DMS79 treated with DMSO at 0.1 percent for 48 hours (cell line): ENCODE measurements at regions not wholly inside any gene's neighbourhood (a gene's known extent, or its start where the extent isn't known, plus 50 kb on each side); places are given as distances from the start of the nearest gene placed in this dataset.
A peak's percentile ranks its signal among the peaks of the same experiment; 100 is the strongest.
"Not testable (repeated sequence)": the region's sequence is repeated elsewhere in the genome, so short reads cannot be mapped to it uniquely, and the experiment has no call there.

Experiments
- DNase-seq: peaks from one replicate; lab custom pipeline; 2025; lab: John Stamatoyannopoulos, UW

DNA sequence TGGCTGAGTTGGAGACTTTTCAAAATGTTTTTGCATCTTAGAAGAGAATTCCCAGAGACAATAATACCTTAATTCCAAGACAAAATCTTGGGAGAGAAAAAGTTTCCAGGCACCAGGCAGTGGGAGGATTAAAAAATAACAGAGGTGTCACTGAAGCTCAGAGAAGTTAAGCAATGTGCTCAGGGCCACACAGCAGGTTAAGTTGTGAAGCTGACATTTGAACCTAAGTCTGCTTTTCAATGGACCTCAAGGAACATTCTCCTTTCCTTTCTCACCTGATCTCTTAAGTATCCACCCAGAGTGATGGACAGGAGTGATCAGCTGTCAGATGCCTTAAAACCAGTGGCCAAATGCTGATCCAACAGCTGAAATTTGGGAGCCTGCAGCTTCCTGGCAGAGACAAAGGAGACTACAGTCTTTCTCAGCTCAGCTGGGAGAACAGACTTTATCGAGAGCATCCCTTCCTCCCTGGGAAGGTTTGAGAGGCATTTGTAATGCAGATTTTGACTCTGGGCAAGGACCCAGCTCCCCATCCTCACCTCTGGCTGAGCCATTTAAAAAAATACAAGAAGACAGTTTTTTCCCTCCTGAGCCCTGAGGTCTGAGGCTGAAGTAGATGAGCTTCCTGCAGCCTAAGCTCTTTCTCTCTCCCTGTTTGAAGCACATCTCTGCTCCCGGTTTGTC is 174.9 kb upstream of the RPH3A start:
- DNase-seq, result no peak

DNA sequence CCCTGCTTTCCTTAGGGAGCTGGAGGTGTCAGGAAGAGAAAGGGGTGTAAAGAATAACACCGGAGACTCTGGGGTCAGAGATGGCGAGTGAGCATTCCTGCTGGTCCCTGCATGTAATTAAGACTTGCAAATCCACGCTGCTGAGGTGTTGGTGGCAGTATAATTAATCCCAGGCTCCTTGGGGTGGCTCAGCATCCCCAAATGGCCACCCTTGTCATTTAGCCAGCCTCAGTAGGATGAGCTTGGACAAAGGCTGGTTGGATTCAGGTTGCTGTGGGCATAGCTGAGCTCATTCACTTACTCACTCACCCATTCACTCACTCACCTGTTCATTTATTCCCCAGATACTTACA is 174.4 kb upstream of the RPH3A start:
- no peak for DNase-seq

DNA sequence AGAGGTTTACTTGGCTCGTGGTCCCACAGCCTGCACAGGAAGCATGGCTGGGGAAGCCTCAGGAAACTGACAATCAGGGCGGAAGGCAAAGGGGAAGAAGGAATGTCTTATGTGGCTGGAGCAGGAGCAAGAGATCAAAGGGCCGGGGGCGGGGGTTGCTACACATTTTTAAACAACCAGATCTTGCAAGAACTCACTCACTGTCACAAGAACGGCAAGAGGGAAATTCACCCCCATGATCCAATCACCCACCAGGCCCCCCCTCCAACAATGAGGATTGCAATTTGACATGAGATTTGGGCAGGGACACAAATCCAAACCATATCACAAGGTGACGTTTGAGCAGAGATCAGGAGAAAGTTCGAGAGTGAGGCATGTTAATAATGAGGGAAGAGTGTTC is 163.7 kb upstream of the RPH3A start:
- no peak for DNase-seq

DNA sequence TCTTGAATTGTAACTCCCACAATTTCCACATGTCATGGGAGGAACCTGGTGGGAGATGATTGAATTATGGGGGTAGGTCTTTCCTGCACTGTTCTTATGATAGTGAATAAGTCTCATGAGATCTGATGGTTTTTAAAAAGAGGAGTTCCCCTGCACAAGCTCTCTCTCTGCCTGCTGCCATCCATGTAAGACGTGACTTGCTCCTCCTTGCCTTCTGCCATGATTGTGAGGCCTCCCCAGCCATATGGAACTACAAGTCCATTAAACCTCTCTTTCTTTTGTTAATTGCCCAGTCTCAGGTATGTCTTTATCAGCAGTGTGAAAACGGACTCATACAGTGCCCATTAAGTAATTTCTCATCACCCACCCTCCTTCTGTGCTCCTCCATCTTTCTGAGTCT is 159.6 kb upstream of the RPH3A start:
- not testable (repeated sequence) for DNase-seq

DNA sequence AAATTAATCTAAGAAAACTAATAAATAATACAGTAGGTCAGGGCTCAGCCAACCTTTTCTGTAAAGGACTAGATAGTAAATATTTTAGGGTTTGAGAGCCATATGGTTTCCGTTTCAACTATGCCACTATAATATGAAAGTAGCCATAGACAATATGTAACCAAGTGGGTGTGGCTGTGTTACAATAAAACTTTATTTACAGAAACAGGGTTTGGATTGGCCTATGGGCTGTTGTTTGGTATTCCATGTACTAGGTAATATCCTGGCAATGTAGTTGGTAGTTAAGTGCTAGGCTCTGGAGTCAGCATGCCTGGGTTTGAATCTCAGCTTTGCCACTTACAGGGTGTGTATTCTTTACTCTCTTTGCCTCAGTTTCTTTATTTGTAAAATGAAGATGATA is 156.5 kb upstream of the RPH3A start:
- no peak for DNase-seq

DNA sequence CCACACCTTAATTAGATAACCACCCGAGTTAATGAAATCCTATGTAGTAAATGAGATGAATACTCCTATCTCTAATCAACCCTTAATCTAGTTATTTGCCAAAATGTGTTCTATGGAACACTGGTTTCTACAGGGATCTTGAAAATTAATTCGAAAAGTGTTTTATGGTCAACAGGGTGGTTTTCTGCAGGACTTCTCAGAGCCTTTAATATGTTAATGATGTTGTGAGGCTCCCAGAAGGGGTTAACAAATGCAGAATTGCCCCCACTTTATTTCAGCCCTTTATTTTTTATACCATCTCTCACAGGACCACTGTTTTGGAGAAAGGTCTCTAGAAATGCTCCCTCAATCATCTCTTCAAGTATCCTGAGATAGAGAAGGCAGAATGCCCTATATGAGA is 153.1 kb upstream of the RPH3A start:
- no peak for DNase-seq

DNA sequence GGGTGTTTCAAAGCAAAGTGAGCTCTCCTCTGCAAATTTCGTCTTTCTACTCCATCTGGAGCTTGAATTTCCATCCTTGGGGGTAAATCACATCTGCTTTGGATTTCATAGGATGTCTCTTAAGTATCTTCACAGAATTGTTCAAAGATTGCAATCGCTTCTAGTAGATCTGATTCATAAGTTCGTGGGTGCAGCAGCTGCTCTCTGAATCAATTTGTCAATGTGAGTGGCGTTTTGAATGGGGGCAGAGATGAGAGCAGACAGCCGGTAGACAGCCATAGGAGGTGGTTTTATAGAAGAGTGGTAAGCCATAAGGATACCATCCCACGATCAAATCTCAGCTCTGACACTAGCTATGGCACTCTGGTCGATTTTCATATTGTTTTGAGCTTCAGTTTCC is 146.0 kb upstream of the RPH3A start:
- no peak for DNase-seq

DNA sequence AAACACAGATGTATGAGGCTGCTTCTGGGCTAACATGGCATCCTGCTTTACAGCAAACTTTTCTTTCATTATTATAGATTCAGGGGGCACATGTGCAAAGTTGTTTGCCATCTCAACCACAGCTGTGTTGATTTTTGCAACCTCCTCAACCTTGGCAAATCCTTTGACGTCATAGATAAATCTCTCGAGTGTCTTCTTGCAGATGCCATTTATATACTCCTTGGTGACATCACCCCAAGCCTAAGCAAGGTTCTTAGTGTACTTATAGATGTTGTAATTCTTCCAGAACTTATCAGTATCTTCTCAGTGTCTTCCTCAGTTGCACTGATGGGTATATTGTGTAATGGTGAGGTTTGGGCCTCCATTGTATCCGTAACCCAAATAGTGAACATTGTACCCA is 135.4 kb upstream of the RPH3A start:
- DNase-seq, result no peak

DNA sequence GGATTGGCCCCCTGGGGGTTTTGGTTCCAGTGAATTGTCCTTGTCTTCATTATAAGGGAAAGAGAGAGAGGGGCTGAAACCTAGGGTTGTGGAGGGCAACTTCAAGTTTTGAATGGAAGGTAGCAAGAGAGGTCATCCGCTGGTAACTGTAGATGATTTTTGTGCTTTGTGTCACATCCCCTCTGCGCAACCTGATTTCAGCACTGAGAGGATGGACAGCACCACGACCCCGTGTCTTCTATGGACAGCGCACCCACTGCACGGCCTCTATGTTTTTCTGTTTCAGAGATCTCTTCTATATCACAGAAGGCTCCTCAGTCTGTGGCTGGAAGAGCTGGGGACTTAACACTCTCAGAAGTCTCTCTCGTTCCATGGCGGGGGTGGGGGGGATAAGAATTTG is 127.0 kb upstream of the RPH3A start:
- no peak for DNase-seq

DNA sequence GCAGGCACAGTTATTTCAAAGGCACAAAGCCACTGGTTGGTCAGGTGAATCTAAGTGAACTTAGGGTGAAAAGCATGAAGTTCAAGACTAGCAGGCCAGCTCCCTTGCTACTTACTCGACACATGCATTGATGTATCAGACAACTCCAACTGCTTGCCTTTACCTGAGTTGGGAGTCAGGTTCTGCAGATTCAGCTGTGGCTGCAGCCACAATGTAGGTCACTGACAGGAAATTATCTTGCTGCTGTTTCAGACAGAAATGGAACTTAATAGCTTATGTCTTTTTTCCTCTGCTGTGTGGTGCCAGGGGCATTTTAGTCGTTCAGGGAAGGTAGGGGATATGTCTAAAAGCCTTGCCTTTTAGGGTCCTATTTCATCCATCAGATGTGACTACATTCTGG is 125.6 kb upstream of the RPH3A start:
- DNase-seq, result no peak

DNA sequence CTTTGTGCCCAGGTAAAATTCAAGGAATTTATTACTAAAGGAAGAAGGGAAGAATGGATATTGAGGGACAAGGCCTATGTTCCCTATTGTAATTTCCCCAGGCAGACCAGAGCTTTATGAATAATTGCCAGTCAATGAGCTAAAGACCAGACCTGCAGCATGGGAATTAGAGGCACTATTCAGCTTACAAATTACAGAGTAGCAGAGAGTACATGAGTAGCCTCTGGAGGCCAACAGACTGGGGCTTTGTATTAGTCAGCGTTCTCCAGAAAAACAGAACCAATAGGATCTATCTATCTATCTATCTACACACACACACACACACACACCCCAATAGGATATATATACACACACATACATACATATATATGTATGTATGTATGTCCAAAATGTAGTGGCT is 120.0 kb upstream of the RPH3A start:
- no peak for DNase-seq

DNA sequence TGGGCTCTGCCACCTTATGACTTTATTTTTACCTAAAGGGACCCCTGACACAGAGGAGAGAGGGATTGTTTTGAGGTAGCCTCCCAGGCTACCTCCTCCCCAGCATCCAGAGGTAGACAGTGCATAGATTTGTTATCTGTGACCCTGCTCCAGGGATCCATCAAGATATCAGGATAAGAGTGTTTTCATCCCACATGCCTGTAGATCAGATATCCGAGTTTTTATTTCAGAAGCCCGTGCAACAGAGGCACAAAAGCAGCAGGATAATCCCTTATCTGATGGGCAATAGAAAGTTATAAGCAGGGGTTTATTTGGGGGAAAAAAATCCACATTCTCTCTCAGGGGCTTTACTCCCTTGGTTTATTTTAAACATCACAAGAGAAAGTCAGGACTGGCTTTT is 117.0 kb upstream of the RPH3A start:
- no peak for DNase-seq

DNA sequence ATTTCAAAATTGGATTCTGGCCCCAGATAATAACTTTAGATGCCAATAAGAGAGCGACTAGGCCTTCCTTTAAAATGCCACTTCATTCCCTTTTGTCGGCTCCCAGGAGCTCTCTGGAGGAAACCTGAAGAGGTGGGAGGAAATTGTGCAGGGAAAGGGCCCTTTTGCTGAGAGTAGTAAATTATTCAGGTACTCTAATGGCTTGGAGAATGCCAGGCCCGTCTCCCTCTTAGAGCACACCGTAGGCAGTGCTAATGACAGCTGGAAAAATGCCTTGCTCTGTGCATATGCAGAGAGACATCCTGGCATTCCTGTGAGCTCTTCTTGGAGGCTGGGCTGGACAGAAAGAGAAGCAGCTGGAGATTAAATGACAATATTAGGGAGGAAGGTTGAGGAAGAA is 115.0 kb upstream of the RPH3A start:
- DNase-seq, result peak; percentile 28

DNA sequence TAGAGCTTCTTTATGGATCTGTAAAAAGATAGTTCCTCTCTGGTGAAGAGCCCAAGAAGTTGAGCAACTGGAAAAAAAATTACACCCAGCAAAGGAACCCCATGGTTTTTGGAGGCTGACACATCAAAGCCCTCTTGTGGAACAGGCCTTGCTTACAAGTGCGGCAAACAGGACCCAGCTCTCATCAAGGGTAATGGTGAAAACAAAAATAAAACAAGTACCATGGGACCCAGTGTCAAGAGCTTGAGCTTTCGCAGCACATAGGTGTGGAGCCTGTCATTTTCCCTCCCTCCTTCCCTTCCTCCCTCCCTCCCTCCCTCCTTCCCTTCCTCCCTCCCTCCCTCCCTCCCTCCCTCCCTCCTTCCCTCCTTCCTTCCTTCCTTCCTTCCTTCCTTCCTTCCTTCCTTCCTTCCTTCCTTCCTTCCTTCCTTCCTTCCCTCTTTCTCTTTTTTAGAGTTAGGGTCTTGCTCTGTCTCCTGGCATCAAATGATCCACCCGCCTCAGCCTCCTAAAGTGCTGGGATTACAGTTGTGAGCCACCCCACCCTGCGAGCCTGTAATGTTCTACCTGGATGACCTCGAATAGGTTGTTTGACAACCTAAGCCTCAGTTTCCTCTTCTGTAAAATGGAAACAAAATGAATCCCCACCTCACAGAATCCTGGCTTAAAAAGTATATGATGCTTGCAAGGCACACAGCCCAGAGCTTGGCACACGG is 114.3 kb upstream of the RPH3A start:
- DNase-seq, result no peak

DNA sequence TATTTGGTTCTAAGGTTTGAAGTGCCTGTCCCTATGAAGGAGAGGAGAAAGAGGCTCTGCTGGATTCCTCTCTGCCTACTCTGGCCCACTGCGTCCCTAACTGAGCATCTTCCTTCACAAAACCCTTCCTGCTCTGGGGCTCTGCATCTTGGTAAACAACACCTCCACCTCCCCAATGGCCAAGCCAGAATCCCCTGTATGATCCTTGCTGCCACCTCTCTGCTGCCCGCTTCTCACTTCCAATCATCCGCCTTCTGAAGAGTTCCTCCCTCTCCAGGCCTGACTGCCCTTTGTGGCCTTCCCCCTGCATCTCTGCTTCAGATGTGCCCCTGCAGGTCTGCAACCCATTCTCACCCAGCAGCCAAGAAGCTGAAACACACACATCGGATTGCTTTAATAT is 110.6 kb upstream of the RPH3A start:
- no peak for DNase-seq

DNA sequence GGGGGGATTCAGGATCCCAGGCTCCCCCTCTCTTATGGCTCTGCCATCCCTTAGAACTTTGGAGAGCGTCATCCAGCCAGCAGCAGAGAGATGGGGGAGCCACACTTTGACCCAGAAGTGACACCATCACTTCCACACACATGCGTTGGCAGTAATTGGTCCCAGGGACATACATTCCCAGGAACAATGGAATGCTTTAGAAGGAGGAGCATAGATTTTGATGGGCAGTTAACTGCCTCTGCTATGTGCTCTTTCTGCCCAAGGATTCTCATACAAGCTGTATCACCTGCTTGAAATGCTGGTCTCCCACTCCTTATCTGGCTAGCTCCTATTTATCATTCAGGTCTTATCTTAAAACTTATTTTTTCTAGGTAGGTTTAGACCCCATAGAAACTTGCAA is 109.0 kb upstream of the RPH3A start:
- DNase-seq, result no peak

DNA sequence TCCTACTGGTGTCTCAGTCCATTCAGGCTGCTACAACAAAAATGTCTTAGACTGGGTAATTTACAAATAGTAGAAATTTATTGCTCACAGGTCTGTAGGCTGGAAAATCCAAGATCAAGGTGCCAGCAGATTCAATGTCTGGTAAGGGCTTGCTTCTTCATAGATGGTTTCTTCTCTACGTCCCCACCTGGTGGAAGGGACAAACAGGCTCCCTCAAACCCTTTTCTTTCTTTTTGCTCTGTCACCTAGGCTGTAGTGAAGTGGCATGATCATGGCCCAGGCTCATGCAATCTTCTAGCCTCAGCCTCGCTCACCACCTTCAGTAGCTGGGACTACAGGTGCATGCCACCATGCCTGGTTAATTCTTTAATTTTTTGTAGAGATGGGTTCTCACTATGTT is 106.8 kb upstream of the RPH3A start:
- no peak for DNase-seq

DNA sequence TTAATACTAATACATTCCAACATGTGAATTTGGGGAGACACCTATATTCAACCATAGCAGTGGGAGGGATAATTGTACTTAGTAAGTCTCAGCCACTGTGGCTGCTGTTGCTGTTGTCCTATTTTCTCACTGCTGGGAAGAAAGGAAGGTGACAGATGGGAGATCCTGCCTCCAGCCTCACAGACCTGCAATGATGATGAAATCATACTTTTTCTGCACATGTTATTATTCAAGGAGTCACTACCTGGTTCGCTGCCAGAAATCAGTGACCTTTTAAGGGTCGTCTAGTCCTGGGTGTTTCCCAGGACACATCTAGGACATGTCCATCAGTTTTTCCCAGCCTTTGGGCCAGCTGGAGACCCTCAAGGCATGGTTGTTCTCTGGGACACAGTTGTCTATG is 106.2 kb upstream of the RPH3A start:
- no peak for DNase-seq

DNA sequence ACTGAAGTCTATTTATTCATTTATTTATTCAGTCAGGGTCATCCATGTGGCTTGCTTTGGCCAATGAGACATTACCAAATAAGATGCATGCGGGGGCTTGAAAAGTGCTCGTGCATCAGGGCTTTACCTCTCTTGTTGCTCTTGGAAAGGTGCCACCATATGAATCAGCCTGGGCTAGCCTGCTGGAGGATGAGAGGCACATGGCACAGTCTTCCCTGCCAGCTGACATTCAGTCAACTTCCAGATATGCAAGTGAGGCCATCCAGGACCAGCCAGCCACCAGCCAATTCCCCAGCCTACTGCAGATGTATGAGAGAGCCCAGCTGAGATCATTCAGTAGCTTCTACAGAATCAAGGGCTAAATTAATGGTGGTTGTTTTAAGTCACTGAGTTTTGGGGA is 105.2 kb upstream of the RPH3A start:
- DNase-seq, result no peak

DNA sequence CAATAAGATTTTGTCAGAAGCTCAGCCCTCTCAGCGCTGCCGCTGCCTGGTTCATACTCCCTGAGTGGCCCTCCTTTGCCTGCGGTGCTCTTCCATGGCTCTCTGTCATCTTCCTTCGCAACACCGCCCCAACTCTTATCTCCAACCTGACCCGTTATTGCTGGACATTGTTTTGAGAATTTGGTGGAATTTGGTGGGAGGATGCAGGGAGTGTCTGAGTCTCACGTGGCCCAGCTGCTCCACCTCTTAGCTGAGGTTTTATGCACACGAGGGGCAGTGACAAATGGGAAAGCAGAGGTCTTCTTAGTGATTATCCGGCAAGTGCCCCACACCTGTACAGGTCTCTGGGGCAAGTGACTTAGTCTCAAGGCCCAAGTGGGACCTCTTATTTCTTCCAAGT is 97.5 kb upstream of the RPH3A start:
- no peak for DNase-seq

DNA sequence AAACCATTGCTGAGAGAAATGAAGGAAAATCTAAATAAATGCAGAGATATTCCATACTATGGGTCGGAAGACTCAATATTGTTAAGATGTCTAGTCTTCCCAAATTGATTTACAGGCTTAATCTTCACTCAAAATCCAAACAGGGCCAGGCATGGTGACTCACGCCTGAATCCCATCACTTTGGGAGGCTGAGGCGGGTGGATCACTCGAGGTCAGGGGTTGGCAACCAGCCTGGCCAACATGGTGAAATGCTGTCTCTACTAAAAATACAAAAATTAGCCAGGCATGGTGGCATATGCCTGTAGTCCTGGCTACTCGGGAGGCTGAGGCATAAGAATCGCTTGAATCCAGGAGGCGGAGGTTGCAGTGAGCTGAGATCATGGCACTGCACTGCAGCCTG is 94.1 kb upstream of the RPH3A start:
- not testable (repeated sequence) for DNase-seq

DNA sequence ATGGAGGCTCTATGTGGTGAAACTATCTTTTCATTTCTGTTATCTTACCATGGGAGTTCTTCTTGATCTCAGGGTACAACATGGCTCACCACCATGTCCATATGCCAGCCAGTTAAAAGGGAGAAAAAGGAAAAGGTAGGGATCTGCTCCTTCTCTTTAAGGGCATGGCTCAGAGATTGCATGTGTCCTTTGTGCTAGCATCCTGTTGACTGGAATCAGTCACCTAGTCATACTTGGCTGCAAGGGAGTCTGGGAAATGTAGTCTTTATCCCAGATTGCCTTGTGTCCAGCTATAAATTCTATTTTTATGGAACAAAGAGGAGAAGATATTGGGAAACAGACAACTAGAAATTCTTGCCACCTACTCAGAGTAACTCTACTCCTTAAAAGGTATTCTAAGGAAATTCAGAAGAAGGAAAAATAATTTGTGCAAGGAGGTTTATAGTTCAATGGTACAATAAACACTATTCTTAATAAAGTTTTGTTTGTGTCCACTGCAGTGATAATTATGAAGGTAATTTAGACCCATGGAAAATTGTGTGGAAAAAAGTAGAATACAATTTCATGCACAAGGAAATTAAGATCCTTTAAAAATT is 86.4 kb upstream of the RPH3A start:
- DNase-seq, result no peak

DNA sequence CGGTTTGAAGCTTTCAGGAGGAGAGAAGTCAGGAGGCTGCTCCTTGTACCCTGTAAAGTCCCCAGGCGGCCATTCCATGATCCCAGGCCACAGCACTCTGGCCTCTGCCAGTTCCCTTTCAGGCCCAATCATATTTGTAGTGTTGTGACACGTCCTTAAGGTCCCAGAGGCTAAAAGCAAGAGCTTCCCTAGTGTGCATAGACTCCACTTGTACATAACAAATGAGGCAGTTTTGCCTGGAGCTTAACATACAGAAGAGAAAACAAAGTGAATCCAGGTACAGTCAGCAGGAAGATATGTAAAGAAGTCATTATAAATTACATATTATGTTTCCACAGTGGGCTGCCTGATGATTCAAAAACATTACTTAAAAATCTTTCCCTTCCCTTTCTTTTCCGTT is 81.1 kb upstream of the RPH3A start:
- no peak for DNase-seq

DNA sequence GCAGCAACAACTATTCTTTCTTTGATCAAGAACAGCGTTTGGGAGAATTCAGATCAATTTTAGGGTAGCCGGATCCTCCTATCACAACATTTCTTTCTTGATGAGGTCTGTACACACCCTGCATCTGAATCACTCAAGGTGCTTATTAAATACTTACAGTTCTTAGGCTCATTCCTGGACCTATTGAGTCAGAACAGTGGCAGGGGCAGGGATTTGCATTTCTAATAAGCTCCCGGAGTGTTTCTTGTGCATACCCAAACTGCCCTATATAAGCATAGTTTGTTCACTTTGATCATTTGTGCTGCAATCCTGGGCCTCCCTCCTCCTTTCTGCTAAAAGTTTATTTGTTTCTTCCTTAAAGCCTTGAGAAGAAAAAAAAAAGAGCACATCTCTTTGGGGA is 80.5 kb upstream of the RPH3A start:
- DNase-seq, result no peak
